ENCODE measurements at regions not wholly inside any gene's neighbourhood (a gene's known extent, or its start where the extent isn't known, plus 50 kb on each side); places are given as distances from the start of the nearest gene placed in this dataset.

- no peak for DNase-seq
- no peak for ATAC-seq
- intact Hi-C loops (cut with DNase I): no loop called here
Measured at GRCh38 chr11:121839781-121840180, 276.2 kb downstream of the BLID start.

- no peak for DNase-seq
- ATAC-seq: no peak
- intact Hi-C loops (cut with DNase I): no loop called here
Measured at GRCh38 chr11:121838571-121838970, 277.4 kb downstream of the BLID start.

DNA sequence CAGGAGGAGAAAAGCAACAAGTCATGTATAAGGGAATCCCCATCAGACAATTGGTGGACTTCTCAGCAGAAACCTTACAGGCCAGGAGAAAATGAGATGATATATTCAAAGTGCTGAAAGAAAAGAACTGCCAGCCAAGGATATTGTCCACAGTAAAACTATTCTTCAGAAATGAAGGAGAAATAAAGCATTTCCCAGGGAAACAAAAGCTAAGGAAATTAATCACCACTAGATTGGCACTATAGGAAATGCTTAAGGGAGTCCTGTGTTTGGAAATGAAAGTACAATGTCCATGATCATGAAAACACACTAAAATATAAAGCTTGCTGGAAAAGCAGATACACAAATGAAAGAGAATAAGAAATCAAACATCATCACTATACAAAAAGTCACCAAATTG, 282.0 kb downstream of the BLID start:
- intact Hi-C loops (cut with DNase I): no loop called here
- DNase-seq: no peak
- ATAC-seq: no peak

GRCh38 chr11:121829159-121829643, 286.8 kb downstream of the BLID start:
- DNase-seq (peak; percentile 57), ATAC-seq (peak; percentile 95 to 99)
- intact Hi-C loops (cut with DNase I): no loop called here

DNA sequence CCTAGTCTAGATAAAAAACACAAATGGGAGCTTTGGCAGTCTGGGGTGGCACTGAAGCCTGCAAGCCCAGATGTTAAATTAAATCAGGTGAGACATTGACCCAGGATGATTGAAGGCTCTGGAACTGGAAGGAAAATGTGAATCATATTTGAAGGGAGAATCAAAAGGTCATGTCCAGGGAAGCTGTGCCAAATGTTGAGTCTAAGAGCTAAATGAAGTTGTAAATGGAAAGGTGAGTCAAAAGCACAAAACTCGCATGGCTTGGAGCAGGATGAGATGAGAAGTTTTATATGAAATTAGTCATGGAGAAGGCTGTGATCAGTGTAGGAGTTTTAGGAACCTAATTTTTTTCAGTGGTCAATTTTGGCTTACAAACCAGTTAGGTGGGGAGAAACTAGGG, 301.1 kb downstream of the BLID start:
- ATAC-seq (no peak), DNase-seq (no peak)
- intact Hi-C loops (cut with DNase I): no loop called here

GRCh38 chr11:121814296-121814695, 301.7 kb downstream of the BLID start:
- intact Hi-C loops (cut with DNase I): no loop called here
- ATAC-seq: no peak

GRCh38 chr11:121810291-121810690, 305.7 kb downstream of the BLID start:
- intact Hi-C loops (cut with DNase I): no loop called here
- no peak for ATAC-seq
- DNase-seq: no peak

More at GRCh38 chr11:121814296-121814695, 301.7 kb downstream of the BLID start:
- no peak for DNase-seq

GRCh38 chr11:121808096-121808495, 307.9 kb downstream of the BLID start:
- ATAC-seq (no peak), DNase-seq (no peak)
- intact Hi-C loops (cut with DNase I): no loop called here

GRCh38 chr11:121807051-121807450, 309.0 kb downstream of the BLID start:
- ATAC-seq (no peak), DNase-seq (no peak)
- intact Hi-C loops (cut with DNase I): no loop called here

GRCh38 chr11:121802542-121802941, 313.5 kb downstream of the BLID start:
- ATAC-seq (peak in 1 of 2 donors; percentile 87), DNase-seq (peak; percentile 53)
- intact Hi-C loops (cut with DNase I): no loop called here

- ATAC-seq (no peak), DNase-seq (no peak)
- intact Hi-C loops (cut with DNase I): no loop called here
Measured at GRCh38 chr11:121801781-121802180, 314.2 kb downstream of the BLID start.

DNA sequence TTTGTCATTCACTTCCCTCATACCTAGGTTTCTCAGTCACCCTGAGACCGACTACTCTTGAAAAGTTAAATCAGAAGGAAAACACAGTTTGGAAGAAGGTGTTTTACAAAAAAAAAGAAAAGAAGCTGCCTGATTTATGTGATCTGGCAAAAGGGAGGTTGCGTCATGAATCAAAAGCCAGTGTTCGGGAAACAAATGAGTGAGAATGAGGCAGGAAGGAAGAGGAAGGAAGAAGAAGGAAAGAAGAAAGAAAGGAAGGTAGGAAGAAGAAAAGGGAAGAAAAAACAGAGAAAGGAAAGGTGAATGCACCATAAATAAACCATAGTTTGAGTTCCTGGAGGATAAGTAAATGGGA, 314.6 kb downstream of the BLID start:
- intact Hi-C loops (cut with DNase I): no loop called here
- ATAC-seq: no peak
- DNase-seq: no peak

DNA sequence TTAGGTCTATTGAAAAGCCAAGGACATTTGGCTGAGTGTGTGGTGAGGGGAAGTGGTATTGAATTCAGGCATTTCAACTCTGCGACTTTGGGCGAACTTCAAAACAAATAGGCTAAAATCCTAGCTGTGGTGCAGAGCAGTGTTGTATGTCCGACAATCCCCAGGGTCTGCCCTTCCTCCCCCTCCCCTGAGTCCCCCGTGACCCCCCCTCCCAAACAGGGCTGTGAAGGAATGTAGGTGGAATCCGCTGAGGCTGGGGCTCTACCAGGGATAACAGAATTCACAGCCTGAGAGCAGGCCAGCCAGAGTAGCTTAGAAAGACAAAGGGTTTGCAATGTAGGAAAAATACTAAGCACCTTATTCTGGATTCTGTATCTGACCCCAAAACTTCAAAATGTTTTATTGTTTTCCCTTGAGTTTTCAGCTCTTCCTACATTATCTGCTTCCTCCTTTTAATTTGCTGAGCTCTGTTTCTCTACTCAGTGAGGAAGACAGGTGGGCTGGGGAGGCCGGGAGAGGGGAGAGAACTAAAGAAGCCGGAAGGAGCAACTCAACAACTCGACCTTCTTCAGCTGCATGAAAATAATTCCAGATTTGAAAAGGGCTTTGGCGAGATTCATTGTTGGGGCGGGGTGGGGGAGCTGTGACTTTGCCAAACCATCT, 315.2 kb downstream of the BLID start:
- intact Hi-C loops (cut with DNase I): no loop called here
- ATAC-seq (peak; percentile 73 to 88), DNase-seq (peak; percentile 16)

DNA sequence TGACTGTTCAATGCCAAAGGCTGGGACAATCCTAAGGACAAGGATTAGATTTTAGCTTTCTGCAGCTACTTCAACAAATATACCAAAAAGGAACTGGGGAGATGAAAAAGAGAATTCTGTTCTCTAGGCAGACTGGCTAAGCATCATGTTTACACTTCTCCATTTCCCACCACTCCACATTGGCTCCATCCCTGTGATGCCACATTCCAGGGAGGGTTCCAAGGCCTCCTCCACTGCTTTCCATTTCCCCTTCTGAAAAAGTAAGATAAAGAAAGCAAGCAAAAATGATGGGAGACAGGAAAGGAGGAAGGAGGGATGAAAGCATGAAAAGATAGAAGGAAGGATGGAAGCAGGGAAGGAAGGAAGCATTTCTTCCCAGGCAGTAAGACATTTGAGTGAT, 315.8 kb downstream of the BLID start:
- no peak for DNase-seq
- intact Hi-C loops (cut with DNase I): no loop called here
- no peak for ATAC-seq

GRCh38 chr11:121797496-121797895, 318.5 kb downstream of the BLID start:
- intact Hi-C loops (cut with DNase I): no loop called here
- ATAC-seq: no peak
- DNase-seq: no peak

DNA sequence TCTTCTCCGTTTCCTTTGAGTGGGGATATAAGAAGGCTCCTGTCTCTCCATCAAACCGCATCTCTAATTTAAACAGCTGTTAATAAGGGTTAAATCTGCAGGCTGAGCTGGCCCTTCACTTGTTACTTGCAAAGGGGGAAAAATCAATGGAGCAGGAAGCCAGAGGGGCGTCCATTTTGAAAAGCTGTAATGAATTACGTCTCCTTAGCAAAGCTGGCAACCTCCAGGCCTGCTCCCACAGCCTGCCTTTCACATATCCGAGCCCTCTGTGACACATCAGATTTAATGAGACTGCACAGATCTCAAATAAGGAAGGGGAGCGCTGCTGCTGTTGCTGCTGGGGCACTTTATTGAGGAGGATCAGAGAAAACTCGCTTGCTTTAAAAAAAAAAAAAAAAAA, 320.8 kb downstream of the BLID start:
- ATAC-seq (no peak), DNase-seq (no peak)
- intact Hi-C loops (cut with DNase I): no loop called here

- DNase-seq: no peak
- intact Hi-C loops (cut with DNase I): no loop called here
- ATAC-seq: no peak
Measured at GRCh38 chr11:121794671-121795141, 321.3 kb downstream of the BLID start.

DNA sequence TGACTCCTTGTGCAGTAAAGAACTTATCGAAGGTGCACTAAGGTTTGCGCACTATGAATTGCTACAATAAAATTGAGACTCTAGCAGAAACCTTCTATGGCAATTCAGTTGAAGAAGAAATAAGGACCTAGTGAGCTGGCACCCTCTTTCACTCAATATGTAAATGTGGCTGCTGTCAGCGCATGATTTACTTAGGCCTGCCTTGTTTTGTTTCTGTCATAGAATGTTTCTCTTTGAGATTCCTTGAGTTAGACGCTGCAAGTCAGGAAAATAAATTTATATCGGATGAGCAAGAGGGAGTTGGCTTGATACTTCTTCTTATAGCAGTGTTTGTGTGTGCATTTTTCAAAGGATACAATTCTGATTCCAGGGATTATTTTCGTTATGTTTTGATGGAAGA, 322.1 kb downstream of the BLID start:
- no peak for ATAC-seq
- no peak for DNase-seq
- intact Hi-C loops (cut with DNase I): no loop called here

DNA sequence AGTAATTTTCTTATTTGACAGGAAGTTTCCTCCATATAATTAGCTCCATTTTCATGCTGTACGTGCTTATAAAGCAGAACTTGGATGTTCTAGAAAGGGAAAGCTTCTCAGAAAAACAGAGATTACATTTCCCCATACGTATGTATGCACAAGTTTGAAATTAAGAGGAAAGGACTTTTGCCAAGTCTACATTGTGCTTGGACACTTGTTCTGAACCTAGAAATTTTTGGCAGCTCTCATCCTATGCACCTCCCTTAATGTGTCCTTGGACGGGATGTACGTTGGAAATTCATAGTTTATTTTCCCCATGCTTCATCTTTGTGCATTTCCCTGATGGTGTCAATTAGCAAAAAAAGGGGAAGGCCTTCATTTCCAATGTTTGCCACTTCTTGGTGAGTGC, 322.7 kb downstream of the BLID start:
- intact Hi-C loops (cut with DNase I): no loop called here
- DNase-seq: no peak
- ATAC-seq: no peak

DNA sequence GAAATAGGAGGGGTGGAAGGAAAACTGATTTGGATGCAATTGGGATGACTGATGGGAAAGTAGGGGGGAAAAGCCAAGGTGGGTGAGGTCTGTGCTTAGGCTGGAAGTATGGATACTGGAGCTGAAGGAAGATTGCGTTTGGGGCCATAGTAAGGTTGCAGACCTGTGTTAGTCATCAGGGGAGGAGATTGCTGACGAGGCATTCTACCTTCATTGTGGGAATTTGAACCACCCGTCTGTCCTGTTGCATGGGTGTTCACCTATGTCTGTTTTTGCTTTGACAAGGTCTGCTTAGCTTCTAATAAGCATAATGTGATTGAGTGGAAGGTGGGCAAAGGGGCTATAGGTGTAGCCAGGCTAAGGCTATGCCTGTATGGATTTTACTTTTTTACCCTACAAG, 323.8 kb downstream of the BLID start:
- ATAC-seq (no peak), DNase-seq (no peak)
- intact Hi-C loops (cut with DNase I): no loop called here

- intact Hi-C loops (cut with DNase I): no loop called here
- ATAC-seq: no peak
- DNase-seq: no peak
Measured at GRCh38 chr11:121790430-121790829, 325.6 kb downstream of the BLID start.

DNA sequence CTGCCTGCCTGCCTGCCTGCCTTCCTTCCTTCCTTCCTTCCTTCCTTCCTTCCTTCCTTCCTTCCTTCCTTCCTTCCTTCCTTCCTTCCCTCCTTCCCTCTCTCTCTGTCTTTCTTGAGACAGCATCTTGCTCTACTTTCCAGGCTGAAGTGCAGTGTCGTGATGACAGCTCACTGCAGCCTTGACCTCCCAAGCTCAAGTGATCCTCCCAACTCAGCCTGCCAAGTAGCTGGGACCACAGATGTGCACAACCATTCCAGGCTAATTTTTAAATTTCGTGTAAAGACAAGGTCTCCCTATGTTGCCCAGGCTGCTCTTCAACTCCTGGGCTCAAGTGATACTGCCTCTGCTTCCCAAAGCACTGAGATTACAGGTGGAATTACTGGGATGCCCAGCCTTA, 328.2 kb upstream of the SORL1-AS1 start:
- ATAC-seq (no peak), DNase-seq (no peak)
- intact Hi-C loops (cut with DNase I): no loop called here

Data from left cardiac atrium (tissue), 4 donors.